SW480 (cell line): ENCODE measurements at regions not wholly inside any gene's neighbourhood (a gene's known extent, or its start where the extent isn't known, plus 50 kb on each side); places are given as distances from the start of the nearest gene placed in this dataset.
A peak's percentile ranks its signal among the peaks of the same experiment; 100 is the strongest.

ENCODE experiments used
- DNase-seq: peaks from one replicate; pipeline ENCODE4 v3.0.0-alpha.2; 2016; ENCODE audit warnings: low spot score

- no peak for DNase-seq
Measured at GRCh38 chr19:28670836-28671235, 542.1 kb downstream of the UQCRFS1 start.

- no peak for DNase-seq
Measured at GRCh38 chr19:28669804-28670203, 543.1 kb downstream of the UQCRFS1 start.

- no peak for DNase-seq
Measured at GRCh38 chr19:28667348-28667977, 545.5 kb downstream of the UQCRFS1 start.

- DNase-seq: no peak
Measured at GRCh38 chr19:28665748-28666147, 547.2 kb downstream of the UQCRFS1 start.

- no peak for DNase-seq
Measured at GRCh38 chr19:28656644-28657043, 556.3 kb downstream of the UQCRFS1 start.

GRCh38 chr19:28655054-28655453, 557.9 kb downstream of the UQCRFS1 start:
- no peak for DNase-seq

- DNase-seq: peak; percentile 89
Measured at GRCh38 chr19:28652765-28653164, 560.2 kb downstream of the UQCRFS1 start.

GRCh38 chr19:28646629-28647028, 566.3 kb downstream of the UQCRFS1 start:
- no peak for DNase-seq

GRCh38 chr19:28644169-28644775, 568.7 kb downstream of the UQCRFS1 start:
- DNase-seq: no peak

GRCh38 chr19:28642787-28643683, 569.9 kb downstream of the UQCRFS1 start:
- DNase-seq: no peak

GRCh38 chr19:28641395-28641794, 571.6 kb downstream of the UQCRFS1 start:
- no peak for DNase-seq

- DNase-seq: no peak
Measured at GRCh38 chr19:28640506-28640905, 572.4 kb downstream of the UQCRFS1 start.

GRCh38 chr19:28638445-28638844, 574.5 kb downstream of the UQCRFS1 start:
- no peak for DNase-seq

GRCh38 chr19:28636706-28637105, 576.2 kb downstream of the UQCRFS1 start:
- DNase-seq: no peak

- DNase-seq: no peak
Measured at GRCh38 chr19:28636016-28636629, 576.8 kb downstream of the UQCRFS1 start.

GRCh38 chr19:28634837-28635236, 578.1 kb downstream of the UQCRFS1 start:
- DNase-seq: no peak

GRCh38 chr19:28634019-28634328, 579.0 kb downstream of the UQCRFS1 start:
- no peak for DNase-seq

GRCh38 chr19:28633319-28634018, 579.5 kb downstream of the UQCRFS1 start:
- peak; percentile 87 for DNase-seq

- peak; percentile 58 for DNase-seq
Measured at GRCh38 chr19:28632371-28633080, 580.4 kb downstream of the UQCRFS1 start.

GRCh38 chr19:28631961-28632360, 581.0 kb downstream of the UQCRFS1 start:
- peak; percentile 20 for DNase-seq

- no peak for DNase-seq
Measured at GRCh38 chr19:28627669-28628068, 585.3 kb downstream of the UQCRFS1 start.
